ENCODE measurements at regions not wholly inside any gene's neighbourhood (a gene's known extent, or its start where the extent isn't known, plus 50 kb on each side); places are given as distances from the start of the nearest gene placed in this dataset.

- H3K27ac ChIP-seq = no peak overlapping the region
- no peaks in the 10 kb centered on the region for H3K4me1 ChIP-seq
- DNase-seq (ENCODE audit: low spot score) = no peak
- H3K27me3 ChIP-seq = no peaks in the 10 kb centered on the region
- no peaks in the 10 kb centered on the region for H3K9me3 ChIP-seq
- no peaks in the 10 kb centered on the region for H3K36me3 ChIP-seq
- H3K4me3 ChIP-seq = no peak overlapping the region
- no peak for TF ChIP-seq CTCF (IDR thresholded peaks at IDR 0.05)
These were observed 780.3 kb downstream of the SUGCT start for GRCh38 chr7:40915071-40915470.
